SK-N-MC (cell line): ENCODE measurements at regions not wholly inside any gene's neighbourhood (a gene's known extent, or its start where the extent isn't known, plus 50 kb on each side); places are given as distances from the start of the nearest gene placed in this dataset.

Source experiments
- EZH2 ChIP-seq: fragments of 200-600 bp; sonication (generic); IDR thresholded peaks from one replicate; pipeline ENCODE4 v1.6.1; 2017; ENCODE audit warnings: antibody characterized with exemption
- POLR2AphosphoS5 ChIP-seq: IDR thresholded peaks from 2 replicates; pipeline ENCODE4 v1.6.1; 2012; ENCODE audit warnings: mild to moderate bottlenecking, low read depth, low read length, borderline replicate concordance

GRCh38 chr10:56902554-56902953 is 541.5 kb upstream of the ZWINT start:
- TF ChIP-seq POLR2AphosphoS5, result no peak
- TF ChIP-seq EZH2, result no peak
